Smooth muscle cell (in vitro differentiated cells): ENCODE measurements at regions not wholly inside any gene's neighbourhood (a gene's known extent, or its start where the extent isn't known, plus 50 kb on each side); places are given as distances from the start of the nearest gene placed in this dataset.

Source experiments
- DNase-seq: peaks from one replicate; lab custom pipeline; 2025; ENCODE audit not compliant: unreplicated experiment; lab: John Stamatoyannopoulos, UW
- H2AFZ ChIP-seq: fragments of 200-600 bp; sonication (generic); 2 replicates; pipeline ENCODE4 v1.6.0; 2016; ENCODE audit warnings: antibody characterized with exemption, low read depth, mild to moderate bottlenecking
- H3F3A ChIP-seq: fragments of 200-600 bp; sonication (generic); 2 replicates; pipeline ENCODE4 v1.6.0; 2017; ENCODE audit warnings: antibody characterized with exemption, low read depth
- H3K27ac ChIP-seq: fragments of 200-600 bp; sonication (generic); 2 replicates; pipeline ENCODE4 v1.5.1; 2016; ENCODE audit warnings: low read depth, mild to moderate bottlenecking
- H3K27me3 ChIP-seq: fragments of 200-600 bp; sonication (generic); 2 replicates; pipeline ENCODE4 v1.6.1; 2016; ENCODE audit warnings: low read depth, mild to moderate bottlenecking
- H3K36me3 ChIP-seq: fragments of 200-600 bp; sonication (generic); 2 replicates; pipeline ENCODE4 v1.5.1; 2016; ENCODE audit warnings: low read depth
- H3K4me1 ChIP-seq: fragments of 200-600 bp; sonication (generic); 2 replicates; pipeline ENCODE4 v1.5.1; 2016; ENCODE audit warnings: low read depth
- H3K4me2 ChIP-seq: fragments of 200-600 bp; sonication (generic); 2 replicates; pipeline ENCODE4 v1.6.0; 2016; ENCODE audit warnings: mild to moderate bottlenecking
- H3K4me3 ChIP-seq: fragments of 200-600 bp; sonication (generic); 2 replicates; pipeline ENCODE4 v1.5.1; 2016; ENCODE audit warnings: mild to moderate bottlenecking
- H3K79me2 ChIP-seq: fragments of 200-600 bp; sonication (generic); 2 replicates; pipeline ENCODE4 v1.6.0; 2016; ENCODE audit warnings: low read depth, mild to moderate bottlenecking
- H3K9ac ChIP-seq: fragments of 200-600 bp; sonication (generic); 2 replicates; pipeline ENCODE4 v1.6.0; 2016; ENCODE audit warnings: low read depth
- H3K9me3 ChIP-seq: fragments of 200-600 bp; sonication (generic); replicated peaks from 2 replicates; pipeline ENCODE4 v1.5.1; 2016; ENCODE audit warnings: low read depth
- H4K20me1 ChIP-seq: fragments of 200-600 bp; sonication (generic); 2 replicates; pipeline ENCODE4 v1.6.0; 2016; ENCODE audit warnings: low read depth
- WGBS: methylation state at CpG from one replicate; pipeline ENCODE4 v1.1.7; 2016; ENCODE audit warnings: low lambda C conversion rate; 5-methylcytosine and 5-hydroxymethylcytosine counted together
- TF ChIP-seq, protein P1 (sequence below): fragments of 200-600 bp; sonication (generic); IDR thresholded peaks from 2 replicates; pipeline ENCODE4 v1.5.1; 2017; ENCODE audit warnings: borderline replicate concordance, mild to moderate bottlenecking, antibody characterized with exemption; ENCODE audit not compliant: insufficient read depth, poor library complexity, severe bottlenecking

DNA sequence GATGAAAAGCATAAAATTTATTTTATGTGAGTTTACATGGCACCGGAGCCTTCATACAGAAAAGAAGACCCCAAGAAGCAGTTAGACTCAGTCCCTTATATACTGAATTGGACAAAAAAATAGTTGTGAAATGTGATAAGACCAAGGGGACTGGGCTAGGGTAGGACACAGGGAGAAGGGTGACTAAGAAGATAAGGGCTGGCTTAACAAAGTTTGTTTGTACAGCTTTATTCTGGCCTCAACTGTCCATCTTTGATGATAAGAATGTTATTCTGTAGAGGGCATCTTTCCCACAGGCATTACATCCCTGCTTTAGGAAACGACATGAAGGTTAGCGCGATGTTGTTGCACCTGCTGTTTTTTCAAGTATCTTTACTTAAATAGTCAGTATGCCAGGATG, 86.5 kb downstream of the SEC61G start:
- DNase-seq = no peak
- H4K20me1 ChIP-seq = no peaks in the 10 kb centered on the region
- H3K4me1 ChIP-seq = peaks cover 5% of the 10 kb centered on the region
- TF ChIP-seq, protein P1, sequence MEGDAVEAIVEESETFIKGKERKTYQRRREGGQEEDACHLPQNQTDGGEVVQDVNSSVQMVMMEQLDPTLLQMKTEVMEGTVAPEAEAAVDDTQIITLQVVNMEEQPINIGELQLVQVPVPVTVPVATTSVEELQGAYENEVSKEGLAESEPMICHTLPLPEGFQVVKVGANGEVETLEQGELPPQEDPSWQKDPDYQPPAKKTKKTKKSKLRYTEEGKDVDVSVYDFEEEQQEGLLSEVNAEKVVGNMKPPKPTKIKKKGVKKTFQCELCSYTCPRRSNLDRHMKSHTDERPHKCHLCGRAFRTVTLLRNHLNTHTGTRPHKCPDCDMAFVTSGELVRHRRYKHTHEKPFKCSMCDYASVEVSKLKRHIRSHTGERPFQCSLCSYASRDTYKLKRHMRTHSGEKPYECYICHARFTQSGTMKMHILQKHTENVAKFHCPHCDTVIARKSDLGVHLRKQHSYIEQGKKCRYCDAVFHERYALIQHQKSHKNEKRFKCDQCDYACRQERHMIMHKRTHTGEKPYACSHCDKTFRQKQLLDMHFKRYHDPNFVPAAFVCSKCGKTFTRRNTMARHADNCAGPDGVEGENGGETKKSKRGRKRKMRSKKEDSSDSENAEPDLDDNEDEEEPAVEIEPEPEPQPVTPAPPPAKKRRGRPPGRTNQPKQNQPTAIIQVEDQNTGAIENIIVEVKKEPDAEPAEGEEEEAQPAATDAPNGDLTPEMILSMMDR = no peak
- no peaks in the 10 kb centered on the region for H3K36me3 ChIP-seq
- H3K27me3 ChIP-seq = no peaks in the 10 kb centered on the region
- no peak overlapping the region for H3K27ac ChIP-seq
- 72% methylated on average over 4 of the region's 4 CpGs for WGBS
- H3K9ac ChIP-seq = no peak overlapping the region
- H3K79me2 ChIP-seq = no peaks in the 10 kb centered on the region
- H2AFZ ChIP-seq = no peak overlapping the region
- H3K9me3 ChIP-seq = no peaks in the 10 kb centered on the region
- H3F3A ChIP-seq = no peaks in the 10 kb centered on the region
- H3K4me3 ChIP-seq = no peak overlapping the region
- H3K4me2 ChIP-seq = no peak overlapping the region

DNA sequence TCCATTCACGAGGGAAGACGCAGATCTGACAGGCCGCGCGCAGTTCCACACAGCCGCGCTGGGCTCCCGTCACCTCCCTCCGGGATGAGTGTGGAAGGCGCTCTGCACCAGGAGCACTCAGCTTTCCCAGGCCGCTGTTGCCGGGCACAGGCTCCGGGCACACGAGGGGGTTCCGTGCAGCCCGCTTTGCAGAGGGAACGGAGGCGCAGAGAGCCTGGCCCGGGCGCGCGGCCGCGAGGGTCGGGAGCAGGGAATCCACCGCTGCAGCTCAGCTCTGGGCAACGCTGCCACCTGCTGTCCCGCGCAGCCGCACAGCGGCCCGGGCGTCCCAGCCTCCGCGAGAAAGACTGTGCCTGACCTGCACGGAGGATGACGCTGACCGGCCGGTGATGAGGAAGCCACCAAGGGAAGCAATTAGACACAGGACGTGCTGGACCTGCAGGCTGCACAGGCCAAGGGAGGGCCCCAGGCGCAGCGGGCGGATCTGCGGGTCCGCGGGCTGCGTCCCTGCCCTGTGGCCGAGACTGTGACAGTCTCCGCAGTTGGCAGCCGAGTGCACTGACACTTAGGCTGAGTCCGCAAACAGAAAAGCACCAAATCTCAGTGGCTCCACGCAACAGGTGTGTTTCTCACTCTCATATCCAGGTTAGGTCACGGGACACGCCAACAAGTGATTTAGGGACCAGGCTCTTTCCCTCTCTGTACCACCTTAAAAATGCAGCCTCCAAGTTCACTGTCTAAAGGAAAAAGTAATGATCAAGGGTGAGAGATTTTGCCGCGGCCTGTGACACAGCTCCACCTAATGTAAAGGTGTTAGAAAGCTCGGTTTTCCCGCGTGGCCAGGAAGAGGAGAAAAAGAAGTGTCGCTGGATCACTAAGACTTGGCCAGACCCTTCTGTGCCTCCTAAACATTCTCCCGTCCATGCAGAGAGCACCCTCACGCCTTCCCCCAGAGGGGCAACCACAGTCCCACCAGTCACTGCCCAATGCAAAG, 94.5 kb downstream of the SEC61G start:
- Histone ChIP-seq H2AFZ (peak overlapping the region; percentile 98), H3K9ac (no peak overlapping the region), H4K20me1 (no peaks in the 10 kb centered on the region), H3F3A (no peaks in the 10 kb centered on the region), H3K79me2 (no peaks in the 10 kb centered on the region), H3K27me3 (peaks cover 21% of the 10 kb centered on the region), H3K4me3 (peak overlapping the region; percentile 63), H3K4me2 (peak overlapping the region; percentile 95), H3K36me3 (no peaks in the 10 kb centered on the region), H3K9me3 (no peaks in the 10 kb centered on the region), H3K4me1 (no peaks in the 10 kb centered on the region), H3K27ac (no peak overlapping the region)
- TF ChIP-seq, protein P1 = peak; percentile 49
- 10% methylated on average over 53 of the region's 62 CpGs for WGBS
- DNase-seq = peak; percentile 32

DNA sequence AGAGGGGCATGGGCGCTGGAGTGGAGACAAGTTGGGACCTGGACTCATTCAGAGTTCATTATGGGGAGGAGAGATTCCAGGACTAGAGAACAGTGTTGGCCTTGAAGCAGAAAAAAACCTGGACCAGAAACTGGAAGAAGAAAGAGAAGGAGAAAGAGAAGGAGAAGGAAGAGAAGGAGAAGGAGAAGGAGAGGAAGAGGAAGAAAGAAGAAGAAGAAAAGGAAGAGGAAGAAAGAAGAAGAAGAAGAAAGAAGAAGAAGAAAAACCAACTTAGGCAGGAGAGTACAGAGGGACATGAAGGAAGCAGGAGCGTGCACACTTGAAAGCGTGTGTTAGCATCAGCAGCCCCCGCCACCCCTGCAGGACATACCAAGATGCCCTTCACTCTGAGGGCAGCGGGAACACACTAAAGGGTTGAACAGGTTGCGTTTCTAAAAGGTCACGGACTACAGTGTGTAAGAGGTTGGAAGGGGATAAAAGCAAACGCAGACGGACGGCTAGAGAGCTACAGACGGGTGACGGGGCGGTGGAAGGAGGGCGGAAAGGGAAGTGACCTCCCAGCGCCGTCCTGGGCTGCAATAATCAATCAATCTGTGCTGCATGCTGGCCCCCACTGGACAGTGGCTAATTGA, 95.3 kb downstream of the SEC61G start:
- TF ChIP-seq, protein P1 = no peak
- Histone ChIP-seq H3K4me1 (no peaks in the 10 kb centered on the region), H3K79me2 (no peaks in the 10 kb centered on the region), H3K9ac (no peak overlapping the region), H3K27me3 (peaks cover 21% of the 10 kb centered on the region), H3F3A (no peaks in the 10 kb centered on the region), H3K4me3 (peak overlapping the region; percentile 63), H4K20me1 (no peaks in the 10 kb centered on the region), H3K36me3 (no peaks in the 10 kb centered on the region), H3K4me2 (peak overlapping the region; percentile 95), H2AFZ (peak overlapping the region; percentile 98), H3K9me3 (no peaks in the 10 kb centered on the region), H3K27ac (no peak overlapping the region)
- WGBS = 26% methylated on average over 16 of the region's 16 CpGs
- DNase-seq = no peak
